Hematopoietic multipotent progenitor cell treated with erythropoietin and hydrocortisone succinate and interleukin-3 and kit ligand, for 6 days (in vitro differentiated cells): ENCODE measurements at regions not wholly inside any gene's neighbourhood (a gene's known extent, or its start where the extent isn't known, plus 50 kb on each side); places are given as distances from the start of the nearest gene placed in this dataset.

Source experiments
- DNase-seq: peaks from one replicate; pipeline ENCODE4 v3.0.0-alpha.2; 2015

DNA sequence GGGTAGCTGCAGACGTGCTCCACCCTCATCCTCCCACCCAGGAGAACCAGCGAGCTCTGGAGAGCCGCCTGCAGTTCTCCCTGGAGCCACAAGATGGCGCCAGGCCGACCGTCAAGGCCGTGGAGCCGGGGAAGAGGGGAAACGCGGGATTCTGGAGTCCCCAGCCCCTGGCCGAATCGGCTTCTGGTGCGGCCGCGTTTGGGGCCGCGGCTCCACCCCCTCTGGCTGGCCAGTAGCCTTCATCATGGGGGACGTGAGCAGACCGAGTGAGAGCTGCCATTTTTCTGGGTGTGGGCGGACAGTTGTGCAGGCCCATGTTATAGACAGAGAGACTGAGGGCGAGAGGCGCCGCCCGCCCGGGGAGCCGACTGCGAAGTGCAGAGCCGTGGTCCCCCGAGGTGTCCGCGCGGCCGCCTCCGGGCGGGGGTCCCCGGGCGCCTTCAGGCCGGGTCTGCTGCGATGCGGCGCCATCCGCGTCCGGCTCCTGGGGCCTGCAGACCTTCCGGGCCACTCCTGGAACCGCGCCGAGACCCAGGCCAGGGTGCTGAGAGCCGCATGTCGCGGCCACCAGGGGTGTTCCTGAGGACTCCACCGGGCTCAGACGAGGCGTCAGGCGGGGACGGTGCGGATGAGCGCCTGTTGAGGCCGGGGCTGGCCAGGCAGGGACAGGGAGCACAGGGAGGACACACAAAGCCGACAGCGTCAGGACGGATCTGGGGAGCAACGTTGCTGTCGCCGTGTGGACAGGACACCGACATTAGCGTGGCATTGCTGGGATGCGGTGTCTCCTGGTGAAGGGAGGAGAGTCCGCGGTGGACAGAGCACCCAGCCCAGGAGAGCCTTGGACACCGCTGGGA, 418.2 kb upstream of the HS6ST1 start:
- DNase-seq: peak; percentile 86

GRCh38 chr2:128737546-128737826, 418.8 kb upstream of the HS6ST1 start:
- no peak for DNase-seq

DNA sequence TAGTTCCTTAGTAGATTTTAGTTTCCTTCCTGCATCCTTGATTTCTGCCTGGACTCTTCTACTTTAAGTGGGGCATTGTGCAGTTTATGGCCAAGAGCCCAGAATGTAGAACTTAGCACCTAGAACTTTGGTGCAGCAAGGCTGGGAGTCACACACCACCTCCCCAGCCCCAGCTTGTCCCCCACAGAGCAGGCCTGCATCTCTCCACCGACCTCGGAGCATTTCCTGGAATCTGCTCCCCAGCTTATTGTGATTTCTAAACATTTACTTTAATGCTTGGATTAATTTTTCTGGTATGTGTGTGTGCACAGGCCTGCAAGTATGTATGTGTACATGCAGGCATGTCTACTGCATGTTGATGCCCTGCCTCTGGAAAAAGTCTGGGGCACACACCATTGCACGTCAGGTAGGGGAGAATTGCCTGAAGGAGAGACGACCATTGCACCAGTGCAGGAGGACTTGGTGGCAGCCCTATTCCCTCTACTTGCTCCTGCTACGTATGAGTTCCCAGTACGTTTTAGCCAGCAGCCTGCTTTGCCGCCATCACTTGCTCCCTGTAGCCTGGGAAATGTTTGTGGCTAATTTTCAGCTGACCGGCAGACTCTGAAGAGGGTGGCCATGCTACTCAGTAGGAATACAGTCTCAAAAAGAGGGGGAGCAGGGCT, 419.9 kb upstream of the HS6ST1 start:
- no peak for DNase-seq

DNA sequence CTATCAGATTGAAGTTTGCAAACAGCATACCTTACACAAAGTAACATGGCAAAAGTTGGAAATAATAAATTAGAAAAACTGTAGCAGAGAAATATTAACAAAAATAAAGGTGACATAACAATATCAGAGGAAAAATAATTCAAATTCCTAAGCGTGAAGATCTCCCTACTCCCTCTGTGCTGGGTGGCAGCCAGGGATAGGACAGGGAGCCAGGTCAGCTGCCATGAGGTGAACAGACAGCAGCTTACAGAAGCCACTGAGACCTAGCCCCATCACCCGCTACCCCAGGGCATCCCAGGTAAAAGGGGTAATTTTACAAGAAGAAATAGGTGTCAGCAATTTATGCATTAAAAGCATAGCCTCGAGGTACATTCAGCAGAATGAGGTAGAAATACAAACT, 423.8 kb upstream of the HS6ST1 start:
- DNase-seq: no peak

GRCh38 chr2:128745946-128746345, 427.3 kb upstream of the HS6ST1 start:
- no peak for DNase-seq

DNA sequence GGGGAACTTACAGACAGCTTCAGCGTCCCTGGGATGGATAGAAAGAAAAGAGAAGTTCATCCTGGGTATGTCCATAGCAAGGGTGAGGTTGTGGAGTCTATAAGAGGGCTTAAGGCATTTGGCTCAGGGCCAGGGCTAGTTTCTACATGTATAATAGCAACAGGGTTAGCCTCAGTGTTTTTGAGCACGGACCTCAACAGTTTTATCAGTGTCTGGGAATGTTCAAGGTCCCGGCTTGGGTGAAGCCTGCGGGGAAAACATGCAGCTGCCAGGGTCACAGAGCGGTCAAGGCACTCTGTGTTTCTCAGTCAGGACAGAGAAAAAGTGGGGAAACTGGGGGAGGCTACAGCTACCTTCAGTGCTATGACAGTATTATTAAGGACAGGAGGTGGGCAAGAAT, 427.7 kb upstream of the HS6ST1 start:
- no peak for DNase-seq

DNA sequence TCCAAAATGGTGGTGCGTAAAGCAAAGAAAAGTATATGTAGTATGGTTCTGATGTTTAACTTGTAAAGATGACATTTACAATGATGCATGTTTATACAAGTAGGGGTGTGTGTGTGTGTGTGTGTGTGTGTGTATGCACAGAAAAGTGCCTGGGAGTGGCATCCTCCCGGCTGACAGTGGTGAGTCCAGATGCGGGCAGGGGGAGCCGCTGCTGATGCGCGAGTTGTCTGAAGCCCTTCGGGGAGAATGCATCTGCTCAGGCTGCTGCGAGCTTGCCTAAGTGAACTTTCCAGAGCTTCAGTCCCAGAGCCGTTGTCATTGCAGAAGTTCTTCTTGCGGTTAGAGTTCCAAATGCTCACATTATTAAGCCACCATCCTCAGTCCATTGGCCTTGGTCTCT, 429.7 kb upstream of the HS6ST1 start:
- no peak for DNase-seq

DNA sequence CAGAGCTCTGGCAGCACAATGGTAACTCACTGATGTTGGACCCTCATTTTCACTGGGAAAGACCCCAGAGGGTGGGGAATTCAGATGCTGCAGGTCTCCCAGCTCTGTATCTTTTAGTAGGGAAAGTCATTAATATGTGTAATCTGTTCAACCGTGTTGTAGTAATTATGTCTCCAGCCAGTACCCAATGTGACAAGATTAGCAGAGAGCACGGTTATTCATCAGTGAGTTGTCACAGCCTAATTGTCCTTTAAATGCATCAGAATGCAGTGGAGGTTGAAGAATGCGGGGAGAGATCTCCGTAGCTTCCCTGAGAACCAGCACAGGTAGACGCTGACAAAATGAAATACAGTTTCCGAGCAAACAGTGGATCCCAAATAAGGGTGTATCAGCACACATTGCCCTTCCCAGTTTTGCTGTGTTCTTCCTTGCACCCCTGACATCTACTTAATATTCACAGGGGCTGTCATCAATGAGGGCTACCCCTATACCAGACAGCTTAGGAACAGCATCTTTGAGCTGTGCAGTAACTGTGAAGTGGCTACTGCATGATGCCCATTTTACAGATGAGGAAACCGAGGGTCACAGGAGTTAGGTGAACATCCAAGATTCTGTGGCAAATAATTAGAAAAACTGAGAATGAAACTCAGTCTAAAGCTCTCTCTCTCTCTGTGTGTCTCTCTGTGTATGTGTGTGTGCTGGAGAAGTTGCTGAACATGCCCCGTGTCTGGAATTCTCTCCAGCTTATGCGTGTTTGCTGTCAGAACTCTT, 430.4 kb upstream of the HS6ST1 start:
- DNase-seq: no peak

- DNase-seq: no peak
Measured at GRCh38 chr2:128750328-128751165, 431.9 kb upstream of the HS6ST1 start.

GRCh38 chr2:128751746-128752145, 433.1 kb upstream of the HS6ST1 start:
- no peak for DNase-seq

GRCh38 chr2:128752691-128753263, 434.1 kb upstream of the HS6ST1 start:
- no peak for DNase-seq

DNA sequence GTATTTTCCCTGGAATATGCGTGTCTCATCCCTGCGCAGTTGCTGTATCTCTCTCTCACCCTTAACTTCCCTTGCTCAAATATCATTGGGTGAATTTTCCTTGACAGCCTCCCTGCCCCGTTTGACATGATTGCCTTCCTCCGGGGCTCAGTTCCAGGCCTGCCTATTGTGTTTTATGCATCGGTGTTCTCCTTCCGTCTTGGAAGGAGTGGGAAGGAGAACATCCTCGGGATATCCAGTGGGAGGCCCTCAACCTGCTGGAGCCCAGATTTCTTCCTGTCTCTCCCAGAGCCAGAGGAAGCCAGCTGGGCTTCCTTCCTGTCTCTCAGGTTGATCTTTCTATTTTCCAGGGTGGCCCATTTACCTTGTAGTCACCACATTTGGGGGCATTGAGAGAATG, 434.7 kb upstream of the HS6ST1 start:
- DNase-seq: no peak

GRCh38 chr2:128753800-128754199, 435.1 kb upstream of the HS6ST1 start:
- no peak for DNase-seq

DNA sequence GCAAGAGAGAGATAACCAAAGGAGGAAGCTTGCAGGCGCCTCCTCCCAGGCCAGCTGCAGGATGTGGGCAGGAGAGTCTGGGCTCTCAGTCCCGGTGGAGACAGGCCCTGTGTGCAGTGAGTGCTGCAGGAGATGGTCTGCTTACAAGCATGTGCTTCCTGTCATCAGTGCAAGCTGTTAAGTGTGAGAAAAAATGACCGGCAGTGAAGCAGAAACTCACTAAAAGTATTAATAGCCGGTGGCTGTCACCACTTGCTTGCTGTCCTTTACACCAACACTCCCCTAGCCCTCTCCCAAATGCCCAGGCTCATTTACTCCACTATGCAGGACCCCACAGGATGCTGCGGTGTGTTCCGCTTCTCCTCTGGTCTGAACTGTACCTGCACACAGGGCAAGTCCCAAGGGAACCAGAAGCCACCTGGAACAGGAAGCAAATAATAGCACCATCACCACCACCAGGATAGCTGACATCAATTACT, 435.6 kb upstream of the HS6ST1 start:
- DNase-seq: peak; percentile 79

DNA sequence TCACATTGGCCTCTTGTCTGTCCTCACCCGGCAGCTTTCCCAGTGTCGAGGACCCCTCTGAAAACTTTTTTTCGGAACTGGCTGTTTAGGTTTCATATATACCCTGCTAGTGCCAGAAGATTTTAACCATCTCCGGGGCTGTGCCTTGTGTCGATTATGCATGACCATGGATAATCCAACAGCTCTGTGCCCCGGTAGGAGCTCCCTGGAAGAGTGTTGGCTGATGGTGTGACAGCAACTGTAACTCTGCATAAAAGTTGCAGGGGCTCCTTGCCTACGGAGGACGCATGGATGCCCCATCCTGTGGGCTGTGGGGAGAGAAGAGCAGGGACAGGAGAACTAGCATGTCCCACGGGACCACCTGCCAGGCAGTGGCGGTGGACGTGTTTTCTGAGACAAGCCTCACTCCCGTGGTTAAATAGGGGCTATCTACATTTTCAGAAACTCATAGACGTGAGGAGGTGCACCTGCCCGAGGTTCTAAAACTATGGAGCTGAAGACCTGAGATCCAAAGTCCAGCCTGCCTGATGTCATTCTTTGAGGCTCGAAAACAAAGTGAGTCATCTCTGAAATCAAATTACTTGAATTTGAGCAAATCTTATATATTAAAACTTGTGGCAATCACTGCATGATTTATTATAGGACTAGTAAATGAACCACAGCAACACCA, 437.2 kb upstream of the HS6ST1 start:
- DNase-seq: no peak

GRCh38 chr2:128756365-128756717, 437.7 kb upstream of the HS6ST1 start:
- DNase-seq: no peak

DNA sequence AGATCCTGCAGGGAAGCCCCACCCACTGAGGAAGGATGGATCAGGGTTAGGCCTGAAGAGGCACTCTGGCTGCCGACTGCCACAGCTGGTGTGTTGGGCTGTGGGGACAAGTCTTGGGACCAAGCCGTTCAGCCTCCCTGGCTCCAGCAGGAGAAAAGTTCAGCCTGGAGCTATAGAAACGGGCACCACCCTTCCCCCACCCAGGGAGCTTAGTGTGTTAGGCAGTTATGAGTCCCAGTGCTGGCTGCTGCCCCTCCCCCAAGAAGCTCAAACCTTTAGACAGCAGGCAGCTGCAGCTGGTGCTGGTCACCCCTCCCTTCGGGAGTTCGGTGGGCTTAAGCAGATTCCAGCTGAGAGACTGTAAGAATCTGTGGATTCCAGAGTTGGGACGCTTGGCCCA, 447.1 kb upstream of the HS6ST1 start:
- DNase-seq: no peak

DNA sequence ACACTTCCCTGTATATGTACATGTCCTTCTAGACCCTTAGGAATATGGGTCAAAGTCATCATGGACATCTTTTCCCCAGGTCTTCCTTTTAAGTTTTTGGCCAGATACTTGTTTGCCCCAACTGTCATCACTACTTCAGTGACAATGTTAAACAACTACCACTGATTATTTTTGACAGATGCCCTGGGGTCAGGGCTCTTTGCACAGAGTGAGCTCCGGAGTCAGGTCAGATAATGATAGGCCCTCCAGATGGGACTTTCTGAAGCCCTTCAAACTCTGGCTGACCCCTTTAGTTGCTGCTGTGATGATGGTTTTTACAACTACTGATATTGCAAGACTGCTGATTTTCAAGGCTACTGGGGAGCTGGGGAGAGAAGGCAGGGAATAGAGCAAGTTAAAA, 449.4 kb upstream of the HS6ST1 start:
- DNase-seq: no peak

GRCh38 chr2:128769457-128770142, 450.9 kb upstream of the HS6ST1 start:
- no peak for DNase-seq

- DNase-seq: no peak
Measured at GRCh38 chr2:128770143-128771085, 451.7 kb upstream of the HS6ST1 start.
